ENCODE measurements at regions not wholly inside any gene's neighbourhood (a gene's known extent, or its start where the extent isn't known, plus 50 kb on each side); places are given as distances from the start of the nearest gene placed in this dataset.

- Mint-ChIP-seq H3K36me3 (no peaks in the 10 kb centered on the region), H3K27ac (no peak overlapping the region), H3K4me1 (peaks cover 7% of the 10 kb centered on the region), H3K27me3 (ENCODE audit: low read depth) (no peaks in the 10 kb centered on the region), H3K9me3 (peaks cover 6% of the 10 kb centered on the region), H3K4me3 (no peak overlapping the region)
- no peak for DNase-seq (ENCODE audit: low spot score in 2 of 2, unreplicated experiment in 2 of 2)
- TF ChIP-seq CTCF (IDR thresholded peaks at IDR 0.05; ENCODE audit: unreplicated experiment) = no peak
These were observed 351.0 kb downstream of the COL11A1 start for GRCh38 chr1:102757363-102757762.

GRCh38 chr1:102751111-102751510 is 357.2 kb downstream of the COL11A1 start:
- H3K27ac Mint-ChIP-seq = no peak overlapping the region
- H3K27me3 Mint-ChIP-seq (ENCODE audit: low read depth) = no peaks in the 10 kb centered on the region
- TF ChIP-seq CTCF (IDR thresholded peaks at IDR 0.05; ENCODE audit: unreplicated experiment) = no peak
- no peak for DNase-seq (ENCODE audit: low spot score in 2 of 2, unreplicated experiment in 2 of 2)
- no peaks in the 10 kb centered on the region for H3K36me3 Mint-ChIP-seq
- no peaks in the 10 kb centered on the region for H3K4me1 Mint-ChIP-seq
- peaks cover 6% of the 10 kb centered on the region for H3K9me3 Mint-ChIP-seq
- no peak overlapping the region for H3K4me3 Mint-ChIP-seq

GRCh38 chr1:102742426-102742825 is 365.9 kb downstream of the COL11A1 start:
- no peak for DNase-seq (ENCODE audit: low spot score in 2 of 2, unreplicated experiment in 2 of 2)
- H3K9me3 Mint-ChIP-seq = peaks cover 14% of the 10 kb centered on the region
- no peak overlapping the region for H3K4me3 Mint-ChIP-seq
- TF ChIP-seq CTCF (IDR thresholded peaks at IDR 0.05; ENCODE audit: unreplicated experiment) = no peak
- H3K27ac Mint-ChIP-seq = no peak overlapping the region
- no peaks in the 10 kb centered on the region for H3K4me1 Mint-ChIP-seq
- H3K27me3 Mint-ChIP-seq (ENCODE audit: low read depth) = no peaks in the 10 kb centered on the region
- H3K36me3 Mint-ChIP-seq = no peaks in the 10 kb centered on the region

- Mint-ChIP-seq H3K27ac (no peak overlapping the region), H3K36me3 (no peaks in the 10 kb centered on the region), H3K4me3 (no peak overlapping the region), H3K27me3 (ENCODE audit: low read depth) (no peaks in the 10 kb centered on the region), H3K9me3 (peaks cover 5% of the 10 kb centered on the region), H3K4me1 (no peaks in the 10 kb centered on the region)
- DNase-seq (ENCODE audit: low spot score in 2 of 2, unreplicated experiment in 2 of 2) = no peak
- no peak for TF ChIP-seq CTCF (IDR thresholded peaks at IDR 0.05; ENCODE audit: unreplicated experiment)
These were observed 374.7 kb downstream of the COL11A1 start for GRCh38 chr1:102733491-102734236.

- TF ChIP-seq CTCF (IDR thresholded peaks at IDR 0.05; ENCODE audit: unreplicated experiment) = no peak
- Mint-ChIP-seq H3K36me3 (no peaks in the 10 kb centered on the region), H3K9me3 (peaks cover 5% of the 10 kb centered on the region), H3K4me1 (no peaks in the 10 kb centered on the region), H3K4me3 (no peak overlapping the region), H3K27me3 (ENCODE audit: low read depth) (no peaks in the 10 kb centered on the region), H3K27ac (no peak overlapping the region)
- no peak for DNase-seq (ENCODE audit: low spot score in 2 of 2, unreplicated experiment in 2 of 2)
These were observed 375.4 kb downstream of the COL11A1 start for GRCh38 chr1:102732927-102733326.

Measured in mesothelial cell of epicardium (in vitro differentiated cells).